Naive thymus-derived CD4-positive, alpha-beta T cell (primary cell): ENCODE measurements at regions not wholly inside any gene's neighbourhood (a gene's known extent, or its start where the extent isn't known, plus 50 kb on each side); places are given as distances from the start of the nearest gene placed in this dataset.
A peak's percentile ranks its signal among the peaks of the same experiment; 100 is the strongest.
"Not testable (repeated sequence)": the region's sequence is repeated elsewhere in the genome, so short reads cannot be mapped to it uniquely, and the experiment has no call there.

Source experiments
- ATAC-seq: fragments of 150-1000 bp; cut with Tn5 transposase; 2 replicates; pipeline ENCODE4 v1.10.0; 2021; ENCODE audit warnings: mild to moderate bottlenecking, moderate library complexity
- CTCF ChIA-PET: fragments of 350-600 bp; sonication (Branson Sonifier 250); formaldehyde crosslinking; loops from one replicate; lab custom pipeline; 2021; ENCODE audit warnings: antibody characterized with exemption; lab: Charles Lee
- POLR2A ChIA-PET: fragments of 350-600 bp; sonication (Branson Sonifier 250); formaldehyde crosslinking; loops from one replicate; lab custom pipeline; 2021; ENCODE audit warnings: antibody characterized with exemption, inconsistent platforms; lab: Charles Lee
- DNase-seq, 9 donors: peaks; one replicate each; pipeline versions ENCODE4 v3.0.0 to v3.0.0-alpha.2; 2020 to 2022; ENCODE audit warnings: mixed read lengths in 1 of 9
- H3K27ac ChIP-seq: one replicate; pipeline ENCODE4 v1.7.0; 2013; ENCODE audit warnings: mild to moderate bottlenecking, low read depth, low read length, moderate library complexity
- H3K27me3 ChIP-seq, 2 donors: one replicate each; pipeline ENCODE4 v1.7.0; 2013; ENCODE audit warnings: low read length in 2 of 2, mild to moderate bottlenecking in 2 of 2, moderate library complexity in 2 of 2; ENCODE audit not compliant: control insufficient read depth in 2 of 2, insufficient read depth in 2 of 2
- H3K36me3 ChIP-seq, 3 experiments: 1 replicate in 2 of 3; 2 replicates in 1 of 3; pipeline ENCODE4 v1.7.0; 2013; ENCODE audit warnings: low read length in 3 of 3, mild to moderate bottlenecking in 3 of 3, moderate library complexity in 1 of 3; ENCODE audit not compliant: insufficient read depth in 3 of 3, control insufficient read depth in 2 of 3
- H3K4me1 ChIP-seq, 2 donors: one replicate each; pipeline ENCODE4 v1.7.0; 2013; ENCODE audit warnings: low read length in 2 of 2, mild to moderate bottlenecking in 2 of 2, moderate library complexity in 1 of 2; ENCODE audit not compliant: control insufficient read depth in 2 of 2, insufficient read depth in 2 of 2
- H3K4me3 ChIP-seq: 2 replicates; pipeline ENCODE4 v1.7.0; 2013; ENCODE audit warnings: mild to moderate bottlenecking, low read length
- H3K9me3 ChIP-seq, 3 experiments: 1 replicate in 2 of 3; 2 replicates in 1 of 3; pipeline ENCODE4 v1.7.0; 2013; ENCODE audit warnings: low read length in 3 of 3; ENCODE audit not compliant: control insufficient read depth in 2 of 3
- H3K27ac Mint-ChIP-seq, 9 donors: one replicate each; pipeline ENCODE4 v1.8.0; 2020 to 2022; ENCODE audit warnings: mixed read lengths in 9 of 9, mild to moderate bottlenecking in 8 of 9, moderate library complexity in 5 of 9, inconsistent platforms in 2 of 9
- H3K27me3 Mint-ChIP-seq, 5 donors: one replicate each; pipeline ENCODE4 v1.8.0; 2021 to 2022; ENCODE audit warnings: mixed read lengths in 5 of 5, mild to moderate bottlenecking in 1 of 5
- H3K36me3 Mint-ChIP-seq, 5 donors: one replicate each; pipeline ENCODE4 v1.8.0; 2020 to 2022; ENCODE audit warnings: mixed read lengths in 5 of 5, mild to moderate bottlenecking in 3 of 5, inconsistent platforms in 1 of 5
- H3K4me1 Mint-ChIP-seq, 7 donors: one replicate each; pipeline ENCODE4 v1.8.0; 2020 to 2022; ENCODE audit warnings: mixed read lengths in 7 of 7, mild to moderate bottlenecking in 3 of 7, inconsistent platforms in 1 of 7
- H3K4me3 Mint-ChIP-seq, 10 donors: one replicate each; pipeline ENCODE4 v1.8.0; 2020 to 2022; ENCODE audit warnings: mild to moderate bottlenecking in 10 of 10, mixed read lengths in 10 of 10, moderate library complexity in 6 of 10, inconsistent platforms in 2 of 10
- H3K9me3 Mint-ChIP-seq, 11 donors: one replicate each; pipeline ENCODE4 v1.8.0; 2020 to 2022; ENCODE audit warnings: mixed read lengths in 11 of 11, mild to moderate bottlenecking in 4 of 11, inconsistent platforms in 1 of 11, moderate library complexity in 1 of 11
- intact Hi-C, 2 donors: fragments of 100-400 bp; cut with micrococcal nuclease; formaldehyde crosslinking; loops; one replicate each; pipeline ENCODE4 v1.15.1; 2023

DNA sequence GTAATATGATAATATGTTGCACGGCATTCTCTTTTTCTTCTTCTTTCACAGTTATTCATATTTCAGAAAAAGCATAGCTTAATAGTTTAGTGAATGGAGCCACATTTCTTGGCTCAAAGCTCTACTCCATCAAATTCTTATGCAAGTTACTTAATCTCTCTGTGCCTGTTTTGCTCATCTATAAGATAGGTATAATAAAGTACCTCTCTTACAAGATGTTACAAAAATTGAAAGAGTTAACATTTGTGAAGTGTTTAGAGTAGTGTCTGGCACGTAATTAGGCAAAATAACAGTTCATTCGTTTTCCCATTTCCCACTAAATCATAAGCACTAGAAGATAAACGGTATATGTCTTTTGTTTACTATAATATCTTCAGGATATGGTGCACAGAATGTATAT lies 1304.4 kb upstream of the EYS start:
- peaks cover 0 to 31% (median 5%) of the 10 kb centered on the region in 11 donors for H3K9me3 Mint-ChIP-seq
- no peak overlapping the region for H3K4me3 Mint-ChIP-seq
- H3K27ac Mint-ChIP-seq: no peak overlapping the region
- POLR2A ChIA-PET: no interaction called here
- no peak for ATAC-seq
- no peak for DNase-seq
- no peaks in the 10 kb centered on the region for H3K36me3 ChIP-seq
- H3K27ac ChIP-seq: no peak overlapping the region
- H3K4me3 ChIP-seq: no peak overlapping the region
- no peaks in the 10 kb centered on the region for H3K4me1 Mint-ChIP-seq
- H3K36me3 Mint-ChIP-seq: no peaks in the 10 kb centered on the region
- intact Hi-C loops: no loop called here
- no peaks in the 10 kb centered on the region for H3K9me3 ChIP-seq
- CTCF ChIA-PET: no interaction called here
- H3K4me1 ChIP-seq: no peaks in the 10 kb centered on the region
- H3K27me3 ChIP-seq: no peaks in the 10 kb centered on the region
- H3K27me3 Mint-ChIP-seq: no peaks in the 10 kb centered on the region

DNA sequence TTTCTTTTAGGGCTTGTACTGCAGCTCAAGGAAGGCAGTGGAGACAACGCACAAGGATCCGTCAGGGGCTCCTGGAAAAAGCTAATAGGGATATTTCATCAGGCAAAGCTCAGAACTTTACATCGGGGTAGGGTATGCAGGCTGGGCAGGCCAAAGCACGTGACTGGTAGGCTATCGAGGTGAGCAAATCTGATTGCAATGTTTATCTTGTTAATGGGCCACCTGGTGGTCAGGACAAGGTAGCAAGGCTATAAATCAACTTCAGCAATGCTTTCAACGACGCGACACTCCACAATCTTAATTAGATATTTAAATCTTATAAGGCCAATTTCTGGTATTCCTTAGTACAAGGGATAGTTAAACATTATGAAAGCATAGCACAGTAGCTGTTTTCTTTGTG lies 1302.8 kb upstream of the EYS start:
- Mint-ChIP-seq H3K36me3 (no peaks in the 10 kb centered on the region), H3K27me3 (no peaks in the 10 kb centered on the region), H3K4me3 (no peak overlapping the region), H3K4me1 (no peaks in the 10 kb centered on the region), H3K9me3 (peaks cover 0 to 34% (median 4%) of the 10 kb centered on the region in 11 donors), H3K27ac (no peak overlapping the region)
- POLR2A ChIA-PET: no interaction called here
- CTCF ChIA-PET: no interaction called here
- no peaks in the 10 kb centered on the region for H3K27me3 ChIP-seq
- no peaks in the 10 kb centered on the region for H3K9me3 ChIP-seq
- no peak overlapping the region for H3K4me3 ChIP-seq
- ATAC-seq: no peak
- H3K4me1 ChIP-seq: no peaks in the 10 kb centered on the region
- intact Hi-C loops: no loop called here
- DNase-seq: no peak
- H3K36me3 ChIP-seq: no peaks in the 10 kb centered on the region
- no peak overlapping the region for H3K27ac ChIP-seq

DNA sequence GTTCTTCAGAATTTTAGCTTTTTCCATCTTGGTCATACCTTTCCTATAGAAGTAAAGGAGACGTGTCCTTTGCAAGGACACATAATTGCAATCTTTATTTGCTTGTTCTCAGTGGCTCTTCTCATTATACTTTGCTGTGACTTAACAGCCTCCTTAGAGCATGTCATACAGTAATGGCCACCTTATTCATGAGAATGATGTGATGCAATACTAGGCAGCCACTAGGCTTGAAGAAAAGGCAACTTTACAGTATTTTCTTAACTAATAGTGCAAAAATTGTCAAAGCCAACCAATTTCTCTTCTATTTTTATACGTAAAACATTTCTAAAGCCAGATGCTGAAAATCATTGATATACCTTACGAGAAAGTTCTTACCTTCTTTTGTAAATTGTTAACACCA lies 1296.8 kb upstream of the EYS start:
- ATAC-seq (no peak), DNase-seq (no peak)
- no peaks in the 10 kb centered on the region for H3K9me3 ChIP-seq
- no peak overlapping the region for H3K27ac Mint-ChIP-seq
- H3K4me3 ChIP-seq: no peak overlapping the region
- peaks cover 0 to 14% (median 5%) of the 10 kb centered on the region in 11 donors for H3K9me3 Mint-ChIP-seq
- H3K4me3 Mint-ChIP-seq: no peak overlapping the region
- H3K4me1 ChIP-seq: no peaks in the 10 kb centered on the region
- ChIA-PET CTCF (no interaction called here), POLR2A (no interaction called here)
- no peaks in the 10 kb centered on the region for H3K36me3 Mint-ChIP-seq
- no peaks in the 10 kb centered on the region for H3K36me3 ChIP-seq
- no peaks in the 10 kb centered on the region for H3K27me3 Mint-ChIP-seq
- H3K4me1 Mint-ChIP-seq: no peaks in the 10 kb centered on the region
- H3K27me3 ChIP-seq: no peaks in the 10 kb centered on the region
- no peak overlapping the region for H3K27ac ChIP-seq
- intact Hi-C loops: no loop called here

DNA sequence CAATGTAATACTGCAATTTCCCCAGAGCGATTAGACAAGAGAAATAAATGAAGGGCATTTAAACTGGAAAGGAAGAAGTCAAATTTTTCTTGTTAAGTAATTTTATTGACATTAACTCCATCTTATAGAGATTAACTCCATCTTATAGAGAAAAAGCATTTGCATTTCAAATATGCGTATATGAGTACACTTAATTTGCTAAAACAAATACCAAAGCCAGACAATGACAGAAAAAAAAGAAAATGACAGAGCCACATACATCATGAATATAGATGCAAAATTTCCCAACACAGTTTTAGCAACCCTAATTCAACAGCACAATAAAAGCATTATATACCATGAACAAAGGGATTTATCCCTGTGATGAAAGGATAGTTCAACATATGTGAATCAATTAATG lies 1293.1 kb upstream of the EYS start:
- no peak overlapping the region for H3K27ac ChIP-seq
- DNase-seq (no peak), ATAC-seq (no peak)
- Mint-ChIP-seq H3K27me3 (no peaks in the 10 kb centered on the region), H3K36me3 (no peaks in the 10 kb centered on the region), H3K27ac (no peak overlapping the region), H3K4me1 (no peaks in the 10 kb centered on the region), H3K9me3 (peaks cover 0 to 13% (median 4%) of the 10 kb centered on the region in 11 donors), H3K4me3 (no peak overlapping the region)
- POLR2A ChIA-PET: no interaction called here
- H3K9me3 ChIP-seq: no peaks in the 10 kb centered on the region
- H3K4me3 ChIP-seq: no peak overlapping the region
- no peaks in the 10 kb centered on the region for H3K36me3 ChIP-seq
- CTCF ChIA-PET: no interaction called here
- intact Hi-C loops: no loop called here
- no peaks in the 10 kb centered on the region for H3K4me1 ChIP-seq
- no peaks in the 10 kb centered on the region for H3K27me3 ChIP-seq

DNA sequence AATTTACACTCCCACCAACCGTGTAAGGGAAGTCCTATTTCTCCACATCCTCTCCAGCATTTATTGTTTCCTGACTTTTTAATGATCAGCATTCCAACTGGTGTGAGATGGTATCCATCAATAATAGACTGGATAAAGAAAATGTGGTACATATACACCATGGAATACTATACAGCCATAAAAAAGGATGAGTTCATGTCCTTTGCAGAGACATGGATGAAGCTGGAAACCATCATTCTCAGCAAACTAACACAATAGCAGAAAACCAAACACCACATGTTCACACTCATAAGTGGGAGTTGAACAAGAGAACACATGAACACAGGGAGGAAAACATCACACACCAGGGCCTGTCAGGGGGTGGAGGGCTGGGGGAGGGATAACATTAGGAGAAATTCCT lies 1290.6 kb upstream of the EYS start:
- H3K27me3 Mint-ChIP-seq, POLR2A ChIA-PET, intact Hi-C loops, H3K4me3 Mint-ChIP-seq, H3K27me3 ChIP-seq, CTCF ChIA-PET, H3K4me1 ChIP-seq, H3K4me1 Mint-ChIP-seq, H3K4me3 ChIP-seq, H3K36me3 ChIP-seq, DNase-seq, H3K36me3 Mint-ChIP-seq, H3K27ac ChIP-seq, H3K9me3 ChIP-seq, ATAC-seq: not testable (repeated sequence)
- H3K27ac Mint-ChIP-seq: peak overlapping the region in 1 of 9 donors; percentile 41
- peaks cover 0 to 18% (median 4%) of the 10 kb centered on the region in 11 donors for H3K9me3 Mint-ChIP-seq

DNA sequence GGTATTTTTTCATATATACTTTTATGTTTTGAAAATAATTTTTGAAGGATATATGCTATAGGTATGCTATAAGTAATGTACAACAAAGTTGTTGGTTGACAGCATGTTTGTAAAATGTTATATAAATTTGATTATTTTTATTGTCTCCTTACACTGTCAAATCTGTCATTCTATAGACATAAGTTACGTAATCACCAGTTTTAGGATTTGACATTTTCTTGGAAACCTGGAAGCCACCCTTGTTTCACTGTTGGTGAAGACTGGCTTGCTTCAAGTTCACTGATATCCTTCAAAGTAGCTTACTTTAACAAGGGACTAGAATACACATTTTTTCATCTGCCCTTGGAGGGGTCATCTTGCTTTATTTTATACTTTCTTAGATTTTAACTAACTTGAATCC lies 1288.6 kb upstream of the EYS start:
- H3K4me3 Mint-ChIP-seq: no peak overlapping the region
- no peaks in the 10 kb centered on the region for H3K36me3 ChIP-seq
- ATAC-seq: no peak
- ChIA-PET POLR2A (no interaction called here), CTCF (no interaction called here)
- H3K4me1 ChIP-seq: no peaks in the 10 kb centered on the region
- no peaks in the 10 kb centered on the region for H3K27me3 ChIP-seq
- no peaks in the 10 kb centered on the region for H3K9me3 ChIP-seq
- H3K27me3 Mint-ChIP-seq: no peaks in the 10 kb centered on the region
- intact Hi-C loops: no loop called here
- H3K9me3 Mint-ChIP-seq: peaks cover 0 to 24% (median 4%) of the 10 kb centered on the region in 11 donors
- no peaks in the 10 kb centered on the region for H3K4me1 Mint-ChIP-seq
- no peak overlapping the region for H3K4me3 ChIP-seq
- no peaks in the 10 kb centered on the region for H3K36me3 Mint-ChIP-seq
- H3K27ac ChIP-seq: no peak overlapping the region
- no peak overlapping the region for H3K27ac Mint-ChIP-seq
- DNase-seq: no peak

DNA sequence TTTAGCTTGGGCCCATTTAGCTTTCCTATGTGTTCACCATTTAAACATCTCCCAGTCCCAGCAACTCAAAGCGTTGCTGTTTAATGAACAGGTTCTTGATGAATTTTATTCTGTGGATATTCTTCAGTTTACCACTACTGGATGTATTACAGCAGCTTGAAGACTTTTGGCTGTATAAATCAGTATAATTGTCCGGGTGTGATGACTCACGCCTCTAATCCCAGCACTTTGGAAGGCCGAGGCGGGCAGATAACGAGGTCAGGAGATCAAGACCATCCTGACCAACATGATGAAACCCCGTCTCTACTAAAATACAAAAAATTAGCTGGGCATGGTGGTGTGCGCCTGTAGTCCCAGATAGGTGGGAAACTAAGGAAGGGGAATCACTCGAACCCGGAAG lies 1286.7 kb upstream of the EYS start:
- H3K4me1 Mint-ChIP-seq, H3K27me3 ChIP-seq, H3K27me3 Mint-ChIP-seq, intact Hi-C loops, H3K36me3 ChIP-seq, CTCF ChIA-PET, H3K27ac ChIP-seq, H3K4me3 ChIP-seq, H3K27ac Mint-ChIP-seq, H3K36me3 Mint-ChIP-seq, ATAC-seq, DNase-seq, POLR2A ChIA-PET, H3K9me3 ChIP-seq, H3K4me1 ChIP-seq, H3K4me3 Mint-ChIP-seq: not testable (repeated sequence)
- peaks cover 0 to 31% (median 6%) of the 10 kb centered on the region in 11 donors for H3K9me3 Mint-ChIP-seq
